Fibroblast of lung (primary cell): ENCODE measurements at regions not wholly inside any gene's neighbourhood (a gene's known extent, or its start where the extent isn't known, plus 50 kb on each side); places are given as distances from the start of the nearest gene placed in this dataset.

ENCODE experiments used
- EZH2 ChIP-seq: IDR thresholded peaks from 2 replicates; pipeline ENCODE4 v1.5.1; 2012; ENCODE audit warnings: low read length, control low read depth, mild to moderate bottlenecking; ENCODE audit errors: missing control alignments
- TF ChIP-seq, protein P1 (sequence below), 2 donors: IDR thresholded peaks in 1 of 2; conservative IDR thresholded peaks in 1 of 2; 1 replicate in 1 of 2; 2 replicates in 1 of 2; pipeline ENCODE4 v1.5.1; 2011 to 2012; ENCODE audit warnings: low read length in 2 of 2, control low read depth in 1 of 2, inconsistent platforms in 1 of 2, low read depth in 1 of 2, mild to moderate bottlenecking in 1 of 2

DNA sequence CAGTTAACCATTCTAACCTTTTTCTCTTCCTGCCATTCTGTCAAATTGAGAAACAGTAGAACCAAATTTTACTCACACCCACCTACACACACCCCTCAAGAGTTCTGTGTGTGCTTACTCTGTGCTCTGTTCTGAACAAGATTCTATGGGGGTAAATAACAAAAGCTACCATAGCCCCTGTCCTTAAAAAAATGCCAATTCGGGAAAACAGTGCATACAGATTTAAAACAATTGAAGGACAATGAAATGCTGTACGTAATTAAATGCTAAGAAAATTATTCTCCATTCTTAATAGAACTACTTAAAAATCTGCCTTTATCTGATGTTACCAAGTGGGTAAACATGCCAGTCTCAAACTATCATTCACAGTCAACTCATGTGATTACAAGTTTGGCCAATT is 1107.5 kb downstream of the TUSC7 start:
- TF ChIP-seq, protein P1, sequence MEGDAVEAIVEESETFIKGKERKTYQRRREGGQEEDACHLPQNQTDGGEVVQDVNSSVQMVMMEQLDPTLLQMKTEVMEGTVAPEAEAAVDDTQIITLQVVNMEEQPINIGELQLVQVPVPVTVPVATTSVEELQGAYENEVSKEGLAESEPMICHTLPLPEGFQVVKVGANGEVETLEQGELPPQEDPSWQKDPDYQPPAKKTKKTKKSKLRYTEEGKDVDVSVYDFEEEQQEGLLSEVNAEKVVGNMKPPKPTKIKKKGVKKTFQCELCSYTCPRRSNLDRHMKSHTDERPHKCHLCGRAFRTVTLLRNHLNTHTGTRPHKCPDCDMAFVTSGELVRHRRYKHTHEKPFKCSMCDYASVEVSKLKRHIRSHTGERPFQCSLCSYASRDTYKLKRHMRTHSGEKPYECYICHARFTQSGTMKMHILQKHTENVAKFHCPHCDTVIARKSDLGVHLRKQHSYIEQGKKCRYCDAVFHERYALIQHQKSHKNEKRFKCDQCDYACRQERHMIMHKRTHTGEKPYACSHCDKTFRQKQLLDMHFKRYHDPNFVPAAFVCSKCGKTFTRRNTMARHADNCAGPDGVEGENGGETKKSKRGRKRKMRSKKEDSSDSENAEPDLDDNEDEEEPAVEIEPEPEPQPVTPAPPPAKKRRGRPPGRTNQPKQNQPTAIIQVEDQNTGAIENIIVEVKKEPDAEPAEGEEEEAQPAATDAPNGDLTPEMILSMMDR (conservative IDR thresholded peaks at IDR 0.05 in 1 of 2, IDR thresholded peaks at IDR 0.05 in 1 of 2; ENCODE audit: low read depth in 1 of 2, low read length in 2 of 2), result no peak
- TF ChIP-seq EZH2, result no peak
